Erythroblast (primary cell): ENCODE measurements at regions not wholly inside any gene's neighbourhood (a gene's known extent, or its start where the extent isn't known, plus 50 kb on each side); places are given as distances from the start of the nearest gene placed in this dataset.
A peak's percentile ranks its signal among the peaks of the same experiment; 100 is the strongest.
"Not testable (repeated sequence)": the region's sequence is repeated elsewhere in the genome, so short reads cannot be mapped to it uniquely, and the experiment has no call there.

Source experiments
- DNase-seq, 2 experiments: peaks; one replicate each; lab custom pipeline; 2025; lab: John Stamatoyannopoulos, UW
- GATA1 ChIP-seq: IDR thresholded peaks from 2 replicates; pipeline ENCODE4 v1.6.1; 2011; ENCODE audit warnings: low read depth, mild to moderate bottlenecking, control low read depth, low read length, moderate library complexity
- POLR2A ChIP-seq: IDR thresholded peaks from 2 replicates; pipeline ENCODE4 v1.6.1; 2011; ENCODE audit warnings: mild to moderate bottlenecking, low read length

GRCh38 chr5:96193946-96194345 is 232.3 kb upstream of the ELL2 start:
- no peak for DNase-seq
- TF ChIP-seq POLR2A (no peak), GATA1 (no peak)

GRCh38 chr5:96189987-96190386 is 228.3 kb upstream of the ELL2 start:
- no peak for DNase-seq
- TF ChIP-seq POLR2A (no peak), GATA1 (no peak)

- DNase-seq: no peak
- TF ChIP-seq POLR2A (no peak), GATA1 (no peak)
Observed at GRCh38 chr5:96189028-96189826, 227.6 kb upstream of the ELL2 start.

- no peak for DNase-seq
- TF ChIP-seq POLR2A (no peak), GATA1 (no peak)
Observed at GRCh38 chr5:96187309-96188027, 225.8 kb upstream of the ELL2 start.

- not testable (repeated sequence) for DNase-seq
Observed at GRCh38 chr5:96184510-96184909, 222.9 kb upstream of the ELL2 start.

- DNase-seq: no peak
- TF ChIP-seq GATA1: no peak
- TF ChIP-seq POLR2A: no peak
Observed at GRCh38 chr5:96180684-96181435, 219.2 kb upstream of the ELL2 start.

- no peak for DNase-seq
- TF ChIP-seq POLR2A (no peak), GATA1 (no peak)
Observed at GRCh38 chr5:96177303-96177869, 215.7 kb upstream of the ELL2 start.

GRCh38 chr5:96176022-96176421 is 214.4 kb upstream of the ELL2 start:
- TF ChIP-seq POLR2A: no peak
- TF ChIP-seq GATA1: no peak
- peak; percentile 39 to 75 for DNase-seq

- TF ChIP-seq POLR2A: no peak
- no peak for TF ChIP-seq GATA1
- peak; percentile 44 to 51 for DNase-seq
Observed at GRCh38 chr5:96175090-96175489, 213.4 kb upstream of the ELL2 start.

- TF ChIP-seq GATA1: no peak
- no peak for TF ChIP-seq POLR2A
- no peak for DNase-seq
Observed at GRCh38 chr5:96173366-96173765, 211.7 kb upstream of the ELL2 start.

- DNase-seq: no peak
- TF ChIP-seq POLR2A: no peak
- TF ChIP-seq GATA1: no peak
Observed at GRCh38 chr5:96172436-96172835, 210.8 kb upstream of the ELL2 start.

- DNase-seq: not testable (repeated sequence)
Observed at GRCh38 chr5:96171973-96172372, 210.3 kb upstream of the ELL2 start.

GRCh38 chr5:96170481-96171125 is 209.0 kb upstream of the ELL2 start:
- DNase-seq: not testable (repeated sequence)

GRCh38 chr5:96168833-96169232 is 207.2 kb upstream of the ELL2 start:
- DNase-seq: not testable (repeated sequence)
